GM19397 (cell line): ENCODE measurements at regions not wholly inside any gene's neighbourhood (a gene's known extent, or its start where the extent isn't known, plus 50 kb on each side); places are given as distances from the start of the nearest gene placed in this dataset.
"Not testable (repeated sequence)": the region's sequence is repeated elsewhere in the genome, so short reads cannot be mapped to it uniquely, and the experiment has no call there.

ENCODE experiments used
- ATAC-seq: cut with Tn5 transposase; IDR thresholded peaks from one replicate; pipeline ENCODE4 v1.9.1; 2021; ENCODE audit warnings: mild to moderate bottlenecking, moderate library complexity; ENCODE audit not compliant: unreplicated experiment

GRCh38 chr4:33989820-33990443 lies 2254.4 kb downstream of the ARAP2 start:
- ATAC-seq: no peak

- no peak for ATAC-seq
These were observed 2248.1 kb downstream of the ARAP2 start for GRCh38 chr4:33996075-33996718.

- no peak for ATAC-seq
These were observed 2246.0 kb downstream of the ARAP2 start for GRCh38 chr4:33998291-33998690.

- ATAC-seq: no peak
These were observed 2244.0 kb downstream of the ARAP2 start for GRCh38 chr4:34000356-34000755.

- ATAC-seq: not testable (repeated sequence)
These were observed 2237.8 kb downstream of the ARAP2 start for GRCh38 chr4:34006540-34006939.

- no peak for ATAC-seq
These were observed 2234.4 kb downstream of the ARAP2 start for GRCh38 chr4:34009951-34010350.

GRCh38 chr4:34010751-34011519 lies 2233.4 kb downstream of the ARAP2 start:
- no peak for ATAC-seq

- no peak for ATAC-seq
These were observed 2209.1 kb downstream of the ARAP2 start for GRCh38 chr4:34035225-34035624.

- no peak for ATAC-seq
These were observed 2207.0 kb downstream of the ARAP2 start for GRCh38 chr4:34037280-34037679.

- ATAC-seq: no peak
These were observed 2204.5 kb downstream of the ARAP2 start for GRCh38 chr4:34039766-34040165.

- no peak for ATAC-seq
These were observed 2201.2 kb downstream of the ARAP2 start for GRCh38 chr4:34043131-34043530.

- no peak for ATAC-seq
These were observed 2197.7 kb downstream of the ARAP2 start for GRCh38 chr4:34046580-34046979.

- no peak for ATAC-seq
These were observed 2197.0 kb downstream of the ARAP2 start for GRCh38 chr4:34047363-34047762.

GRCh38 chr4:34066126-34066525 lies 2178.2 kb downstream of the ARAP2 start:
- no peak for ATAC-seq

- ATAC-seq: no peak
These were observed 2152.9 kb downstream of the ARAP2 start for GRCh38 chr4:34091451-34091850.

- ATAC-seq: no peak
These were observed 2150.2 kb downstream of the ARAP2 start for GRCh38 chr4:34094114-34094513.

- ATAC-seq: no peak
These were observed 2139.0 kb downstream of the ARAP2 start for GRCh38 chr4:34105311-34105710.

GRCh38 chr4:34108391-34108790 lies 2135.9 kb downstream of the ARAP2 start:
- ATAC-seq: no peak

GRCh38 chr4:34112573-34112972 lies 2131.7 kb downstream of the ARAP2 start:
- no peak for ATAC-seq

- no peak for ATAC-seq
These were observed 2105.9 kb downstream of the ARAP2 start for GRCh38 chr4:34138385-34138784.

GRCh38 chr4:34139346-34139745 lies 2105.0 kb downstream of the ARAP2 start:
- no peak for ATAC-seq

- ATAC-seq: no peak
These were observed 2095.9 kb downstream of the ARAP2 start for GRCh38 chr4:34148322-34148908.
